Uterus (tissue), 2 donors: ENCODE measurements at regions not wholly inside any gene's neighbourhood (a gene's known extent, or its start where the extent isn't known, plus 50 kb on each side); places are given as distances from the start of the nearest gene placed in this dataset.

Experiments used
- CTCF ChIP-seq, 4 experiments: fragments of 200-600 bp in 2 of 4; fragments of 450-650 bp in 2 of 4; sonication (generic) in 2 of 4; IDR thresholded peaks; one replicate each; pipeline ENCODE4 v1.5.1; 2016 to 2019; ENCODE audit warnings: antibody characterized with exemption in 4 of 4, mild to moderate bottlenecking in 2 of 4, moderate library complexity in 1 of 4
- POLR2A ChIP-seq, 2 donors: fragments of 450-650 bp; IDR thresholded peaks; one replicate each; pipeline ENCODE4 v1.6.1; 2016; ENCODE audit warnings: antibody characterized with exemption in 2 of 2, mild to moderate bottlenecking in 1 of 2, moderate library complexity in 1 of 2

GRCh38 chr2:211259831-211260476 is 703.6 kb downstream of the CPS1 start:
- TF ChIP-seq CTCF (IDR thresholded peaks at IDR 0.05) = no peak
- no peak for TF ChIP-seq POLR2A (IDR thresholded peaks at IDR 0.05)
